ENCODE measurements at regions not wholly inside any gene's neighbourhood (a gene's known extent, or its start where the extent isn't known, plus 50 kb on each side); places are given as distances from the start of the nearest gene placed in this dataset.

DNA sequence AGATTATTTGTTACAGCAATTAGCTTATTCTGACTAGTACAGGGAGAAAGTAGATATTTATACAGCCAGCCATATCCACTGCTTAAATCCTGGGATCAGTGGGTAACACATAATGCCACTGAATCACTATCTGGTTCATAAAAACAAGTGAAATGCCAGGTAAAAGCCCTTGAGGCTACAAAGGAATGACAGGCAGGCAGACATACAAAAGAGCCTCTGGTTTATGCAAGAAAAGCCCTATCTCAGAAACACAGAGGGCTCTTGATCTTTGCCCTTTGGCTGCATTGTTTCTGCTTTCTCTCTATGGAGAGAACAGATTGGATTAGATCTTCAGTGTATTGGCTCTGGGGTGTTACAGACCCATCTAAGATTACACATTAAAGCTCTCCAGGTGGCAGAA, 115.4 kb upstream of the GADL1 start:
- POLR2A ChIA-PET, result no interaction called here
- TF ChIP-seq, protein P1, sequence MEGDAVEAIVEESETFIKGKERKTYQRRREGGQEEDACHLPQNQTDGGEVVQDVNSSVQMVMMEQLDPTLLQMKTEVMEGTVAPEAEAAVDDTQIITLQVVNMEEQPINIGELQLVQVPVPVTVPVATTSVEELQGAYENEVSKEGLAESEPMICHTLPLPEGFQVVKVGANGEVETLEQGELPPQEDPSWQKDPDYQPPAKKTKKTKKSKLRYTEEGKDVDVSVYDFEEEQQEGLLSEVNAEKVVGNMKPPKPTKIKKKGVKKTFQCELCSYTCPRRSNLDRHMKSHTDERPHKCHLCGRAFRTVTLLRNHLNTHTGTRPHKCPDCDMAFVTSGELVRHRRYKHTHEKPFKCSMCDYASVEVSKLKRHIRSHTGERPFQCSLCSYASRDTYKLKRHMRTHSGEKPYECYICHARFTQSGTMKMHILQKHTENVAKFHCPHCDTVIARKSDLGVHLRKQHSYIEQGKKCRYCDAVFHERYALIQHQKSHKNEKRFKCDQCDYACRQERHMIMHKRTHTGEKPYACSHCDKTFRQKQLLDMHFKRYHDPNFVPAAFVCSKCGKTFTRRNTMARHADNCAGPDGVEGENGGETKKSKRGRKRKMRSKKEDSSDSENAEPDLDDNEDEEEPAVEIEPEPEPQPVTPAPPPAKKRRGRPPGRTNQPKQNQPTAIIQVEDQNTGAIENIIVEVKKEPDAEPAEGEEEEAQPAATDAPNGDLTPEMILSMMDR (IDR thresholded peaks at IDR 0.05; ENCODE audit: control extremely low read depth, extremely low read depth, low read depth, missing control alignments), result no peak
- CTCF ChIA-PET, result interaction anchor here (1.0 kb wide), 1 partner anchor 10 kb away, joined by 3 read pairs; no protein-coding TSS in a partner anchor
- DNase-seq (ENCODE audit: extremely low spot score), result no peak

DNA sequence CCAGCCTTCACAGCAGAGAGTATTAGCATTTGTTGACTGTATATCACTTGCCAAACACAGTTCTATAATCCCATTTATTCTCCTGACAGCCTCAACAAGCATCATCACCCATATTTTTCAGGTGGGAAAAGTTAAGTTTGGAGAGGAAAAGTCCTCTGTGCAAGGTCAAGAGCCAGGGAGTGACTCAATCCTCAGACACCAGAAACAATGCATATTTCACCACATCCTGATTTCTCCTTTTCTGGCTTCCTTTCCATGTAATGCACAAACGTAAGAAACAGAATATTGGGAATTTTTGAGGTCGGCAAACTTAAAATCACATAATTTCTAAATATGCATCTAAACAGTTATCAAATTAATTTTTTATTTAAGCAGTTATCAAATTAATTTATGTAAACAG, 116.0 kb upstream of the GADL1 start:
- POLR2A ChIA-PET, result no interaction called here
- CTCF ChIA-PET, result no interaction called here
- TF ChIP-seq, protein P1 (IDR thresholded peaks at IDR 0.05; ENCODE audit: control extremely low read depth, extremely low read depth, low read depth, missing control alignments), result no peak
- DNase-seq (ENCODE audit: extremely low spot score), result no peak

DNA sequence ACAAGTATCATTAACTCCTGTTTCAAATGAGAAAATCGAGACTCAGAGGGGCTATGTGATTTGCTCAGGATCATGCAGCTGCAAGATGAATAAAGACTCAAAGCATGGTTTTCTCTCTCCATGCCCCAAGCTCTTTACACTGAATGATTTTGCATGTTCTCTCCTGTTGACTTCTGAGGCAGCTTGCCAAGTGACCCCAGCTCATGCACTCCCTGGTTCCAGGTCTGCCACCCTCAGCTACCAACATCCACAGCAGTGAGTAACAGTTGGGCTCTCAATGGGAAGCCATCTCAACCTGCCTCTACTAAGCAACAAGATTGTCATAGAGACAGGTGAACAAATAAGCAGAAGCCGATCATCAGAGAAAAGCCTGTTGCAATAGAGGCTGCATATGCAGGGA, 116.9 kb upstream of the GADL1 start:
- ChIA-PET POLR2A (no interaction called here), CTCF (interaction anchor here (1.0 to 1.6 kb wide), 2 partner anchors 12 to 216 kb away, joined by 4 to 5 read pairs; no protein-coding TSS in a partner anchor)
- no peak for DNase-seq (ENCODE audit: extremely low spot score)
- TF ChIP-seq, protein P1 (IDR thresholded peaks at IDR 0.05; ENCODE audit: control extremely low read depth, extremely low read depth, low read depth, missing control alignments), result no peak

DNA sequence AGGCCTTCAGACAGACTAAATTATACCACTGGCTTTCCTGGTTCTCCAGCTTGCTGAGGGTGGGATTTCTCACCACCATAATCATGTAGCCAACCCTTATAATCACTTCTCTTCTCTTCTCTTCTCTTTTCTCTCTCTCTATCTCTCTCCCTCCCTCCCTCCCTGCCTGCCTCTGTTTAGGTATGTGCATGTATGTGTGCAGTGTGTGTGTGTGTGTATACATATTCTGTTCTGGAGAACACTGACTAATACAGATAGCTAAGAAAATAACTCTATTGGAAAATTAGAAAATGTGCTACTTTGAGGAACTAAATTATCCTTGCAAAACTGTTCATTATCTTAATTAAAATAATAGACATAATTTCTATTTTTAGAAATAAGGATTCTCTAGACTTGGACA, 118.6 kb upstream of the GADL1 start:
- TF ChIP-seq, protein P1 (IDR thresholded peaks at IDR 0.05; ENCODE audit: control extremely low read depth, extremely low read depth, low read depth, missing control alignments), result no peak
- ChIA-PET CTCF (interaction anchor here (0.7 to 1.7 kb wide), 2 partner anchors 10 to 13 kb away, joined by 3 to 5 read pairs; no protein-coding TSS in a partner anchor), POLR2A (no interaction called here)
- DNase-seq (ENCODE audit: extremely low spot score), result no peak

DNA sequence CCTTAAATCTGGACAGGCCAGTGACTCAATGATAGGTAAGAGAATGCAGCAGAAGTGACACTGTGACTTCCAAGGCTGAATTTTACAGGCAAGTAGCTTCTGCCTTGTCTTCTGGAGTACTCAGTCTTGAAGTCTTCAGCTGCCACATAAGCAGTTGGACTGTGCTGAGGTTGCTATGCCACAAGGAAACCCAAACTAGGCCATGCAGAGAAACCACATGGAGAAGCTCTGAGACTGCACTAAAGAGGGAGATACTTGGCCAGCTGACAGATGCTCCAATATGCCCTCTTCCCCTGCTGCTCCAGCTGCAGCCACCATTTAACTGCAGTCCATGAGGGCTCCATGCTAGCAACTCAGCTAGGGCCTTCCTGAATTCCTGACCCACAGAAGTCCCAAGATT, 119.4 kb upstream of the GADL1 start:
- ChIA-PET POLR2A (no interaction called here), CTCF (interaction anchor here (1.7 kb wide), 1 partner anchor 14 kb away, joined by 5 read pairs; no protein-coding TSS in a partner anchor)
- DNase-seq (ENCODE audit: extremely low spot score), result no peak
- TF ChIP-seq, protein P1 (IDR thresholded peaks at IDR 0.05; ENCODE audit: control extremely low read depth, extremely low read depth, low read depth, missing control alignments), result no peak

DNA sequence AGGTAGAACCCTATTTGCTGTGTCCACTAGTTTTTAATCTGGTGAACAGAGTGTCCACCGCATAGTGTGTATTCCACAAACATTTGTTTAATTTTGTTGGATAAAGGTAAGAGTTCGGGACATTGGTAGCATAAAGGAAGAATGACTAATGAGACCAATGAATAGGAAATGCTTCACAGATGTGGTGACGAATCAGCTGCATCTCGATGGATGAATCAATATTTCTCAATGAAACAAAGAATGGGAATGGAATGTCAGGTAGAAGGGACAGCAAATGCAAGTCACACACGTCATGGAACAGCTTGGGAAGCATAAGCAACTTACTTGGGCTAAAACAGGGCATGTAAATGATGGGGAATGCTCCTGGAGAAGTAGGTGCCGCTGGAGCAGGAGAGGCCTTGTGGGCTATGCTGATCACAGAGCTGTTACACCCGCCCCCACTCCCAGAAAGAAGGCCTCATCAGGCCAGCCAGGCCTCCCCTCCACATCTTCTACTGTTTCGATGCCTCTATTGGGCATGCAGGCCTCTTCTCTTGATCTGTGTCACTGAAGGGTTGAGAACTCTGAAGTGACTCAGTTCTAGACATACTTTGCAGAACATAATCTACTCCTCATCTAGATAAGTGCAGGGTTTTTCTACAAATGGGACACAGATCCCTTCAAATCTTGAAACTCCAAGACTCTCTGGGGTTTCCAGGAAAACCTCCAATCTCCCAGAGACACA, 120.0 kb upstream of the GADL1 start:
- POLR2A ChIA-PET, result no interaction called here
- TF ChIP-seq, protein P1 (IDR thresholded peaks at IDR 0.05; ENCODE audit: control extremely low read depth, extremely low read depth, low read depth, missing control alignments), result no peak
- CTCF ChIA-PET, result interaction anchor here (1.7 kb wide), 1 partner anchor 15 kb away, joined by 5 read pairs; no protein-coding TSS in a partner anchor
- DNase-seq (ENCODE audit: extremely low spot score), result no peak
